Chondrocyte (in vitro differentiated cells): ENCODE measurements at regions not wholly inside any gene's neighbourhood (a gene's known extent, or its start where the extent isn't known, plus 50 kb on each side); places are given as distances from the start of the nearest gene placed in this dataset.

Experiments
- DNase-seq: peaks from one replicate; pipeline ENCODE4 v3.0.0; 2021; ENCODE audit warnings: mixed read lengths, low spot score
- H3K27ac Mint-ChIP-seq: one replicate; pipeline ENCODE4 v1.8.0; 2021; ENCODE audit warnings: mild to moderate bottlenecking, moderate library complexity, mixed read lengths; ENCODE audit not compliant: unreplicated experiment
- H3K27me3 Mint-ChIP-seq: 2 replicates; pipeline ENCODE4 v1.8.0; 2021; ENCODE audit warnings: low read depth, mixed read lengths
- H3K36me3 Mint-ChIP-seq: 2 replicates; pipeline ENCODE4 v1.8.0; 2021; ENCODE audit warnings: low read depth, mixed read lengths
- H3K4me1 Mint-ChIP-seq: 2 replicates; pipeline ENCODE4 v1.8.0; 2021; ENCODE audit warnings: low read depth, mild to moderate bottlenecking, mixed read lengths
- H3K4me3 Mint-ChIP-seq: one replicate; pipeline ENCODE4 v1.8.0; 2021; ENCODE audit warnings: mild to moderate bottlenecking, moderate library complexity, mixed read lengths; ENCODE audit not compliant: unreplicated experiment
- H3K9me3 Mint-ChIP-seq: 2 replicates; pipeline ENCODE4 v1.8.0; 2021; ENCODE audit warnings: low read depth, mixed read lengths
- CTCF ChIP-seq: fragments of 200-600 bp; sonication (generic); IDR thresholded peaks from 2 replicates; pipeline ENCODE4 v1.5.0; 2021; ENCODE audit warnings: antibody characterized with exemption, mild to moderate bottlenecking, moderate library complexity

GRCh38 chr7:12911053-12911452, 223.6 kb downstream of the ARL4A start:
- H3K27me3 Mint-ChIP-seq: no peaks in the 10 kb centered on the region
- no peak for TF ChIP-seq CTCF
- no peaks in the 10 kb centered on the region for H3K4me1 Mint-ChIP-seq
- H3K36me3 Mint-ChIP-seq: no peaks in the 10 kb centered on the region
- H3K27ac Mint-ChIP-seq: no peak overlapping the region
- no peaks in the 10 kb centered on the region for H3K9me3 Mint-ChIP-seq
- H3K4me3 Mint-ChIP-seq: no peak overlapping the region
- no peak for DNase-seq

- TF ChIP-seq CTCF: no peak
- Mint-ChIP-seq H3K4me3 (no peak overlapping the region), H3K9me3 (peaks cover 4% of the 10 kb centered on the region), H3K4me1 (peaks cover 6% of the 10 kb centered on the region), H3K27ac (no peak overlapping the region), H3K27me3 (no peaks in the 10 kb centered on the region), H3K36me3 (no peaks in the 10 kb centered on the region)
- no peak for DNase-seq
Measured at GRCh38 chr7:12913002-12913401, 225.6 kb downstream of the ARL4A start.

- no peak overlapping the region for H3K27ac Mint-ChIP-seq
- no peak overlapping the region for H3K4me3 Mint-ChIP-seq
- H3K27me3 Mint-ChIP-seq: no peaks in the 10 kb centered on the region
- no peak for TF ChIP-seq CTCF
- no peak for DNase-seq
- no peaks in the 10 kb centered on the region for H3K36me3 Mint-ChIP-seq
- peaks cover 6% of the 10 kb centered on the region for H3K4me1 Mint-ChIP-seq
- peaks cover 5% of the 10 kb centered on the region for H3K9me3 Mint-ChIP-seq
Measured at GRCh38 chr7:12917801-12918200, 230.4 kb downstream of the ARL4A start.

- Mint-ChIP-seq H3K27me3 (no peaks in the 10 kb centered on the region), H3K4me3 (no peak overlapping the region), H3K27ac (no peak overlapping the region), H3K36me3 (no peaks in the 10 kb centered on the region), H3K4me1 (peaks cover 8% of the 10 kb centered on the region), H3K9me3 (peaks cover 5% of the 10 kb centered on the region)
- TF ChIP-seq CTCF: no peak
- no peak for DNase-seq
Measured at GRCh38 chr7:12921751-12922345, 234.4 kb downstream of the ARL4A start.

DNA sequence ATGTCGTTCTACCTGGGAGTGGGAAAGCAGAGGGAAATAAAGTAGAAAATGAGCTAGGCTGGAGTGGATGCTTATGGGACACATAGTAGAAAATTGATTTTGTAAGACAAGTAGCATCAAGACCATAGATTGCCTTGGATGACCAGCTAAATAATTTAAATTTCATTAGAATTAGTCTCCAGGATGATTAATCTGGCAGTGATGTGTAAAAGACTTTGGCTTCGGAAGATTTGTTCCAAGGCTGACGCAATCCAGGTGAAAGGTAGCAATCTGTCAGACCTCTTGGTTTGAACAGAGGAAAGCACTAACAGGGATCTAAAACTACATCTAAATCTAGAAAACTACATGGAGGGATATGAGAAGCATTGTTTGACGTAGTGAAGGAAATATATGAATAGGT, 236.5 kb downstream of the ARL4A start:
- no peak for DNase-seq
- H3K27ac Mint-ChIP-seq: no peak overlapping the region
- H3K4me1 Mint-ChIP-seq: peaks cover 10% of the 10 kb centered on the region
- no peaks in the 10 kb centered on the region for H3K9me3 Mint-ChIP-seq
- H3K36me3 Mint-ChIP-seq: no peaks in the 10 kb centered on the region
- TF ChIP-seq CTCF: no peak
- H3K4me3 Mint-ChIP-seq: no peak overlapping the region
- no peaks in the 10 kb centered on the region for H3K27me3 Mint-ChIP-seq
